GM12878 (cell line): ENCODE measurements at regions not wholly inside any gene's neighbourhood (a gene's known extent, or its start where the extent isn't known, plus 50 kb on each side); places are given as distances from the start of the nearest gene placed in this dataset.
"Not testable (repeated sequence)": the region's sequence is repeated elsewhere in the genome, so short reads cannot be mapped to it uniquely, and the experiment has no call there.

Source experiments
- CBX3 ChIP-seq: fragments of 200-600 bp; sonication (generic); IDR thresholded peaks from 2 replicates; pipeline ENCODE4 v1.6.1; 2016; ENCODE audit warnings: low read depth, borderline replicate concordance
- CREB1 ChIP-seq: IDR thresholded peaks from 2 replicates; pipeline ENCODE4 v1.6.1; 2012; ENCODE audit warnings: low read depth, mild to moderate bottlenecking, inconsistent platforms
- DPF2 ChIP-seq: fragments of 450-650 bp; IDR thresholded peaks from 2 replicates; pipeline ENCODE4 v1.6.1; 2017; ENCODE audit warnings: mild to moderate bottlenecking
- EZH2 ChIP-seq: IDR thresholded peaks from 2 replicates; pipeline ENCODE4 v1.6.1; 2012; ENCODE audit warnings: low read depth, mild to moderate bottlenecking, control low read depth, inconsistent platforms, low read length, borderline replicate concordance; ENCODE audit not compliant: control insufficient read depth
- PAX8 ChIP-seq: fragments of 450-650 bp; IDR thresholded peaks from 2 replicates; pipeline ENCODE4 v1.6.1; 2017; ENCODE audit warnings: mild to moderate bottlenecking, moderate library complexity
- SP1 ChIP-seq: IDR thresholded peaks from one replicate; pipeline ENCODE4 v1.6.1; 2011; ENCODE audit warnings: low read depth, low read length
- TF ChIP-seq, protein P1 (sequence below), 3 experiments: IDR thresholded peaks in 2 of 3; conservative IDR thresholded peaks in 1 of 3; 2 replicates each; pipeline ENCODE4 v1.5.1; 2011; ENCODE audit warnings: low read depth in 3 of 3, low read length in 3 of 3, mild to moderate bottlenecking in 3 of 3, control low read depth in 2 of 3, moderate library complexity in 2 of 3, inconsistent platforms in 1 of 3, mixed read lengths in 1 of 3; ENCODE audit not compliant: control insufficient read depth in 2 of 3, insufficient read depth in 1 of 3; ENCODE audit errors: extremely low read depth in 1 of 3
- TF ChIP-seq, protein P2 (sequence below): IDR thresholded peaks from 2 replicates; pipeline ENCODE4 v1.6.1; 2012; ENCODE audit warnings: mild to moderate bottlenecking, low read depth, low read length

DNA sequence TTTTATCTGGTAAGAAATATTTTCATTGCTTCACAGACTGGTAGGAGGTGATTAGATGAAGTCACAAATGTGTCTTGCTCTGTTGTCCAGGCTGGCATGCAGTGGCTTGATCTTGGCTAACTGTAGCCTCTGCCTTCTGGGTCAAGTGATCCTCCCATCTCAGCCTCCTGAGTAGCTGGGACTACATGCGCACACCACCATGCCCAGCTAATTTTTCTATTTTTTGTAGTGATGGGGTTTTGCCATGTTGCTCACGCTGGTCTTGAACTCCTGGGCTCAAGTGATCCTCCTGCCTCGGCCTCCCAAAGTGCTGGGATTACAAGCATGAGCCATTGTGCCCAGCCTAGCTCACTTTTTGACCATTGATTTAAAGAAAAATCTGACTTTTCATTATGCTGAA is 257.9 kb downstream of the GOLGA6L6 start:
- TF ChIP-seq DPF2, PAX8, SP1, CBX3, EZH2, CREB1: not testable (repeated sequence)
- TF ChIP-seq, protein P1, sequence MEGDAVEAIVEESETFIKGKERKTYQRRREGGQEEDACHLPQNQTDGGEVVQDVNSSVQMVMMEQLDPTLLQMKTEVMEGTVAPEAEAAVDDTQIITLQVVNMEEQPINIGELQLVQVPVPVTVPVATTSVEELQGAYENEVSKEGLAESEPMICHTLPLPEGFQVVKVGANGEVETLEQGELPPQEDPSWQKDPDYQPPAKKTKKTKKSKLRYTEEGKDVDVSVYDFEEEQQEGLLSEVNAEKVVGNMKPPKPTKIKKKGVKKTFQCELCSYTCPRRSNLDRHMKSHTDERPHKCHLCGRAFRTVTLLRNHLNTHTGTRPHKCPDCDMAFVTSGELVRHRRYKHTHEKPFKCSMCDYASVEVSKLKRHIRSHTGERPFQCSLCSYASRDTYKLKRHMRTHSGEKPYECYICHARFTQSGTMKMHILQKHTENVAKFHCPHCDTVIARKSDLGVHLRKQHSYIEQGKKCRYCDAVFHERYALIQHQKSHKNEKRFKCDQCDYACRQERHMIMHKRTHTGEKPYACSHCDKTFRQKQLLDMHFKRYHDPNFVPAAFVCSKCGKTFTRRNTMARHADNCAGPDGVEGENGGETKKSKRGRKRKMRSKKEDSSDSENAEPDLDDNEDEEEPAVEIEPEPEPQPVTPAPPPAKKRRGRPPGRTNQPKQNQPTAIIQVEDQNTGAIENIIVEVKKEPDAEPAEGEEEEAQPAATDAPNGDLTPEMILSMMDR (IDR thresholded peaks at IDR 0.05 in 2 of 3, conservative IDR thresholded peaks at IDR 0.05 in 1 of 3; ENCODE audit: control insufficient read depth in 2 of 3, extremely low read depth in 1 of 3, insufficient read depth in 1 of 3, low read depth in 3 of 3, low read length in 3 of 3), result not testable (repeated sequence)
- TF ChIP-seq, protein P2, sequence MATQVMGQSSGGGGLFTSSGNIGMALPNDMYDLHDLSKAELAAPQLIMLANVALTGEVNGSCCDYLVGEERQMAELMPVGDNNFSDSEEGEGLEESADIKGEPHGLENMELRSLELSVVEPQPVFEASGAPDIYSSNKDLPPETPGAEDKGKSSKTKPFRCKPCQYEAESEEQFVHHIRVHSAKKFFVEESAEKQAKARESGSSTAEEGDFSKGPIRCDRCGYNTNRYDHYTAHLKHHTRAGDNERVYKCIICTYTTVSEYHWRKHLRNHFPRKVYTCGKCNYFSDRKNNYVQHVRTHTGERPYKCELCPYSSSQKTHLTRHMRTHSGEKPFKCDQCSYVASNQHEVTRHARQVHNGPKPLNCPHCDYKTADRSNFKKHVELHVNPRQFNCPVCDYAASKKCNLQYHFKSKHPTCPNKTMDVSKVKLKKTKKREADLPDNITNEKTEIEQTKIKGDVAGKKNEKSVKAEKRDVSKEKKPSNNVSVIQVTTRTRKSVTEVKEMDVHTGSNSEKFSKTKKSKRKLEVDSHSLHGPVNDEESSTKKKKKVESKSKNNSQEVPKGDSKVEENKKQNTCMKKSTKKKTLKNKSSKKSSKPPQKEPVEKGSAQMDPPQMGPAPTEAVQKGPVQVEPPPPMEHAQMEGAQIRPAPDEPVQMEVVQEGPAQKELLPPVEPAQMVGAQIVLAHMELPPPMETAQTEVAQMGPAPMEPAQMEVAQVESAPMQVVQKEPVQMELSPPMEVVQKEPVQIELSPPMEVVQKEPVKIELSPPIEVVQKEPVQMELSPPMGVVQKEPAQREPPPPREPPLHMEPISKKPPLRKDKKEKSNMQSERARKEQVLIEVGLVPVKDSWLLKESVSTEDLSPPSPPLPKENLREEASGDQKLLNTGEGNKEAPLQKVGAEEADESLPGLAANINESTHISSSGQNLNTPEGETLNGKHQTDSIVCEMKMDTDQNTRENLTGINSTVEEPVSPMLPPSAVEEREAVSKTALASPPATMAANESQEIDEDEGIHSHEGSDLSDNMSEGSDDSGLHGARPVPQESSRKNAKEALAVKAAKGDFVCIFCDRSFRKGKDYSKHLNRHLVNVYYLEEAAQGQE, result not testable (repeated sequence)
